ENCODE measurements at regions not wholly inside any gene's neighbourhood (a gene's known extent, or its start where the extent isn't known, plus 50 kb on each side); places are given as distances from the start of the nearest gene placed in this dataset.

- TF ChIP-seq EZH2phosphoT487 (IDR thresholded peaks at IDR 0.05; ENCODE audit: borderline replicate concordance, low read length) (no peak), CTCF (IDR thresholded peaks at IDR 0.05; ENCODE audit: low read depth, low read length, poor library complexity, severe bottlenecking) (no peak)
These were observed 107.4 kb upstream of the PRICKLE2 start for GRCh38 chr3:64332459-64333350.
